HG03354 (cell line): ENCODE measurements at regions not wholly inside any gene's neighbourhood (a gene's known extent, or its start where the extent isn't known, plus 50 kb on each side); places are given as distances from the start of the nearest gene placed in this dataset.
"Not testable (repeated sequence)": the region's sequence is repeated elsewhere in the genome, so short reads cannot be mapped to it uniquely, and the experiment has no call there.

Source experiments
- ATAC-seq: cut with Tn5 transposase; IDR thresholded peaks from one replicate; pipeline ENCODE4 v1.9.1; 2021; ENCODE audit warnings: mild to moderate bottlenecking; ENCODE audit not compliant: unreplicated experiment, poor library complexity, severe bottlenecking

DNA sequence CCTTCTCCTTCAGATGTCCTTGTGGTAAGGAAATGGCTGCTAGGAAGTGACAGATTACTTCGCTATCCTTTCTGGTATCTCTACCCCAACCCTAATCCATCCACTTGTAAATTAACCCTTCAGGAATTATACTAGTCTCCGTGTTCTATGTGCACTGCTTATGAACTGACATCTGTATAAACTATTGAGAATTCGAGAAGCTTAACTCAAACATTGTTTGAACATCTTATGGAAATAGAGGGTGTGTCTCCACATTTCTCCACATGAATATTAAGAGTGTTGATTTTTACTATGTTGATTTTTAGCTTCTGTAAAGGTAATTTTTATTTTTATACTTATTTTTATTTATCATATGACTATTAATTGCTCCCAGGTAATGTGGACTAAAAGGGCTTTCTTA lies 457.6 kb upstream of the ZNF337 start:
- ATAC-seq, result no peak

DNA sequence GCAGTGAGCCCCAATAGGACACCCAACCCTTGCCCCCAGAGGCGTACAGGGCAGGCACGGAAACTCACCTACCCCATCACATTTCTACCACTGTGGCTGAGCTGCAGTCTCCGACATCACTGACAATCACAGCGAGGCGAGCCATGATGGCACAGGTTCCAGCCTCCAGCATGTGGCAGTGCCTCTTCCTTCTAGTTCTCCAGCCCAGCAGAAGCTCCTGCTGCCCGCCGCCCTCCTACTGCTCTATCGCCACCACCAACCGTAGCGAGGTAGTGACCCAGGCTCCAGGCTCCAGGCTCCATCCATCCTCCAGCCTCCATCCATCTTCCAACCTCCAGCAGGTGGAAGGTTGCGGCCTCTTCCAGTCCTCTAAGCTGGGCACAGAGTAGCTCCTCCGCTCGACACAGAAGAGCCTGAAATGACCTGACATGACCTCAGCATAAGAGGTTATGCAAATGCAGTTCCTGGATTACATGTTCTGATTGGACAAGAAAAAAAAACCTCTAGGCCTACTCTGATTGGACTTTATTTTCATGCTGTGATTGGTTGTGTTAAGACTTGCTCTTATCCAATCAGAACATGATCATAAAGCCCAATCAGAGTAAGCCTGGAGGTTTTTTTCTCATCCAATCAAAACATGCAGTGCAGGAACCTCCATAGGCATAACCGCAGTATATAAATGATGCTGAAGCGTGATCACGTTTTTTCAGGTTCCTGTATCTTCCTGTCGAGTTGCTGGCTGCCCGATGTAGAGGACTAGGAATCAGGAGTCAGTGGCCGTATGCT lies 438.9 kb upstream of the ZNF337 start:
- no peak for ATAC-seq

DNA sequence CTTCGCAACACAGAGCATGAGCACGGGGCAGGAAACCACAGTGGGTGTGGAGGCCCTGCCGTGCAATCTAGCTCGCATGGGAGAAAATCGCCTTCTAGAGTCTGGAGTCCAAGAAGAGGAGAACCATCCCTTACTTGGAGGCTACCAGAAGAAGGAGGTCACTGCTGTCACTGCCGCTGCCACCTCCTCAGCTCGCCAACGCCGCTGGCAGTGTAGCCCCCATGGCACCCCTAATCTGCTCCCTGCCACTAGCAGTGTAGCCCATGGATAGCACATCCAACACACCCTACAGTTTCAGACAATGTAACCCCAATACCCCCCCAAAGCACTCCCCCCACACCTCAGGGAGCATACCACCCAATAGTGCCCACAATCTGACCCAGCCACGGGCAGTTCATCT lies 438.0 kb upstream of the ZNF337 start:
- ATAC-seq, result no peak

DNA sequence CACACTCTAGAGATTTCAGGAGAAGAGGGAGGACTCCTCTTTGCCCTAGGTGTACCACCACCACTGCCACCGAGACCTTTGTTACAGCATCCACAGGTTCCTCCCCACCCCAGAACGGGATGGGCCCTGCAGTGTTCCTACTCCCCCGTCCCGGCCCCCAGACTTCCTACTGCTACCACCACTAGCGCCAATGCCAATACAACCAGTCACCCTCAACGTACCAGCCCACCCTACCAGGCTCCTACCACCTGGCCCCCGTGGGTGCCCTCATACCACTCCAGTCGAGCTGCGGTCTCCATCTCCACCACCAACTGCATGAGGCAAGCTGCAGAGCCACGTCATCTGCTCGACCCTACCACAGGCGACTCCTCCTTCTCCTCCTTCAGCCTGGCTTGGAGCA lies 437.1 kb upstream of the ZNF337 start:
- ATAC-seq, result not testable (repeated sequence)

DNA sequence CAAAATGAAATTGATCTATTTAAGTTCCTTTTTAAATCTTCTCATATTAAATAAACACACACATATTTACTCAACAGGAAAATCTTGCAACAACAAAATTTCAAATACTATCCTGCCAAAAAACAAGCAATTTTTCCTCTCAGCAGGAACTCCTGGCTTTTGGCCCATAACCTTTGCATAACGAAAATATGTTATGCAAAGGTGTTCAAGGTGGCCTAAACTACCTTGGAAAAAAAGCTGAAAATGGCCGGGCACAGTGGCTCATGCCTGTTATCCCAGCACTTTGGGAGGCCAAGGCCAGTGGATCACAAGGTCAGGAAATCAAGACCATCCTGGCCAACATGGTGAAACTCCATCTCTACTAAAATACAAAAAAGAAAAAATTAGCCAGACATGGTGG lies 424.3 kb upstream of the ZNF337 start:
- not testable (repeated sequence) for ATAC-seq

DNA sequence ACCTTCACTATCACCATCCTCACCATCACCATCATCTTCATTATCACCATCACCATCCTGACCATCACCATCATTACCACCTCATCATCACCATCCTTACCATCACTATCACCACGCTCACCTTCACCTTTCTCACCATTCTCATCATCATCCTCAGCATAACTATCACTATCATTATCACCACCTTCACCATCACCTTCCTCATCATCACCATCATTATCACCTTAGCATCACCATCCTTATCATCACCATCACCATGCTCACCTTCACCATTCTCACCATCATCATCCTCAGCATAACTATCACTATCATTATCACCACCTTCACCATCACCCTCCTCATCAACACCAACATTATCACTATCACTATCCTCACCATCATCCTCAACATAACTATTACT lies 397.8 kb upstream of the ZNF337 start:
- not testable (repeated sequence) for ATAC-seq

DNA sequence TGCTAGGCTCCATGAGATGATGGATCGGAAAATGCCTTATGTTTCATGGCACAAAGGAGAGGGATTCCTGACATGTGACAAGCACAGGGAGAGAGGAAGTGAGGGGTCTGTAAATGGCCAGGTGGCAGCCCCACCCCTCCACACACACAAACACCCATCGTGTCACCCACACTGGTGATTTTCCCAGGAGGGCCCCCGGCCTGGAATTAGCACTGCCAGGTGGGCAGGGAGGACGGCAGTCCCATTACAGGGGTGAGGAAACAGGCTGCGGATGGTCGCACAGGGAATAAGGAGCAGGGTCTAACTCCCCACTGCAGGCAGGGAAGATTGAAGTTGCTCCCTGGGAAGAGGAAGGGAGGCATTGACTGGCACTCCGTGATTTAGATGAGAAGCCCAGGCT lies 395.3 kb upstream of the ZNF337 start:
- not testable (repeated sequence) for ATAC-seq

DNA sequence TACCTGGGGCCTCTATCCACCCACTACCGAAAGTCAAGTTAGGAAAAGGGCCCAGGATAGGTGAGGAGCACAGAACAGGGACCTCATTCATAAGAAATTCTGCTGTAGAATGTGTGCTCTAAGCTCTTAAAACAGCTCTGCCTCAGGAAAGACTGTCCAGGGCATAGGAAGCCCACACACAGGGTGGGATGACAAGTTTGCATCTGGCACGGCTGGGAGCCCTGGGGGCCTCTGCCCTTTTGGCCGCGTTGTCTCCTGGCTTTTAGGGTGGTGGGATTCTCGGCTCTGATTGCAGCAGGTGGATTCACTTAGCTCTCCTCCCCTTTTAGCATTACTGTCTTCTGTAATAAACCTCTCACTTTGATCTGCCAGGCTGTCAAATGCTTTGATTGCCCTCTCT lies 389.5 kb upstream of the ZNF337 start:
- ATAC-seq, result not testable (repeated sequence)

DNA sequence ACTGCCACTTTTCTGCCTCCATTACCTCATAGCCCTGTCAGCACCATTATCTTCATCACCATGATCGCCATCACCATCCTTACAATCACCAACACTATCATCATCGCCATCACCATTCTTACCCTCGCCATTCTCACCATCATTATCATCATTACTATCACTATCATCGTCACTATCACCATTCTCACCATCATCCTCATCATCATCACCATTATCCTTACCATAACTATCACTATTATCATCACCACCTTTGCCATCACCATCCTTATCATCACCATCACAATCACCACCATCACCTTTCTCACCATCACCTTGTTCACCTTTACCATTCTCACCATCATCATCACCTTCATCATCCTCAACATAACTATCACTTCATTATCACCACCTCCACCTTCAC lies 377.3 kb upstream of the ZNF337 start:
- not testable (repeated sequence) for ATAC-seq

DNA sequence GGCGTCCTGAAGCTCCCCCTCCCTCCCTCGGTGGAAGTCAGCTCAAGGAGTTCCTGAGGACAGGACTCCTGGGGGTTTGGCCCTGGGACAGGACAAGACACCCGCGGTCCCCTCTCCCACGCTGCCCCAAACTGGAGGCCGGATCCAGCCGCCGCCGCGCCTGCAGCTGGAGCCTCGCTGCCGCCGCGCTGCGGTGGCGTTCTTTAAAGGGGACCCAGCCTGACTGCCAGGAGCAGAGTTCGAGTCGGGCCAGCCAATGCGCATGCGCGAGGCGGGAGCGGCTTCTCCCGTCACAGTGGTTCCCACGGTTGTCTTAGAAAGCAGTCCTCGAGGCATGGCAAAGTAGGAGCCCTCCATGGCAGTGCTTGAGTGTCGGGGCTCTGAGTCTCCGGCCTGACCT lies 362.7 kb upstream of the ZNF337 start:
- not testable (repeated sequence) for ATAC-seq

DNA sequence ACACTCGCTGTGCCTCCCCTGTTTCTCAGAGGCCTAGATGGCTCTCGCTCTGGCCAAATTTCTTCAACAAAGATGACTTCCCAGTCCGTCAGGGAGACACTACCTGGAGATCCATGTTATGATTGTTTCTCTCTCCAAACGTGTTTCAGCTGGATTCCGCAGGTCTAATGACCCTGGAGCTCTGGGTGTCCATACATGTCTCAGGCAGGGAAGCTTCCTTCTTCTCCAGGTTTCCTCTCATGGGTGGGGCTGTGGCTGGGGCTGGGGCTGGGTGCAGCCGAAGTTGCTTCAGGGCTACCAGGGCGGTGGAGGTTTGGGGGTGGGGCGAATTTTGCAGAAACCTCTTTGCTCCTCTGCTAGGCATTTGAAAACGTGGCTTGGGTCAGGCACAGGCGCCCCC lies 361.8 kb upstream of the ZNF337 start:
- ATAC-seq, result not testable (repeated sequence)

DNA sequence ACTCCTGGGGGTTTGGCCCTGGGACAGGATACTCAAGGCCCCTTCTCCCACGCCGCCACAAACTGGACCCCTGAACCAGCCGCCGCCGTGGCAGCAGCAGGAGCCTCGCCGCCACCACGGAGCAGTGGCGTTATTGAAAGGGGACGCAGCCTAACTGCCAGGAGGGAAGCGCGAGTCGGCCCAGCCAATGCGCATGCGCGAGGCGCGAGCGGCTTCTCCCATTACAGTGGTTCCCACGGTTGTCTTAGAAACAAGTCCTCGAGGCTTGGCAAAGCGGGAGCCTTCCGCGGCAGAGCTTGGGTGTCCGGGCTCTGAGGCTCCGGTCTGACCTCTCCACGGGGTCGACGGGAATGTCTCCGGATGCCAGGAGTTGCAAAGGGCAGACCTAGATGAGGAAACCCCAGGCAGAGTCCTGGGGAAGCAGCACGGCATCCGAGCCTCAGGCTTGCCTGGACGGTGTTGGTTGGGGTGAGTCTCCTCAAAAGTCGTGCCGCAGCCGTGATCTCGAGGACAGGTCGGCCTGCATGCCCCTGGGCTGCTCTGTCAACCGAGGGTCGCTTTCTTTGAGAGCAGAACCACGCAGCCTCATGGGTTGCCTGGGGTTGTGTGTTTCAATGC lies 360.6 kb upstream of the ZNF337 start:
- ATAC-seq, result not testable (repeated sequence)

DNA sequence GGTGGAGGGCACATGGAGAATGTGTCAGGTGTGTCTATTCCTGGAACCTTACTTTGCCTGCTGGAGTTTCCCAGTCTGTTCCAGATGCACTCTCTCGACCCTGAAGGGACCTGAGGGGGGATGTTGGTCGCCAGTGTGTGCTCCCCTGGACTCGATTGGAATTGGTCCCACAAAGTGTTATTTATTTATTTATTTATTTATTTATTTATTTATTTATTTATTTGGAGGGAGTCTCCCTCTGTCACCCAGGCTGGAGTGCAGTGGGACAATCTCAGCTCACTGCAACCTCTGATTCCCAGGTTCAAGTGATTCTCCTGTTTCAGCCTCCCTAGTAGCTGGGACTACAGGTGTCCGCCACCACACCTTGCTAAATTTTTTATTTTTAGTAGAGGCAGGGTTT lies 329.1 kb upstream of the ZNF337 start:
- not testable (repeated sequence) for ATAC-seq

DNA sequence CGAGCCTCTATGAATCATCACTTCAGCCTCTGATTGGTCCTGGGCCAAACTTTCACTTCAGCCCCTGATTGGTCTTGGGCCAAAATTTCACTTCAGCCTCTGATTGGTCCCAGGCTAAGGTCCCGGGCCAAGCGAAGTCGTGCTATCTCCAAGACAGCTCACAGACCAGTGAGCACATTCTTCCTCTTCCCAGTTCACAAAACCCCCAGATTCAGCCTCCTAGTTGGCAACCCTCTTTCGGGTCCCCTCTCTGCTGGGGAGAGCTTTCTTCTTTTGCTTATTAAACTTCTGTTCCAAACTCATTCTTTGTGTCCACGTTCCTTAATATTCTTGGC lies 314.3 kb upstream of the ZNF337 start:
- ATAC-seq, result not testable (repeated sequence)

DNA sequence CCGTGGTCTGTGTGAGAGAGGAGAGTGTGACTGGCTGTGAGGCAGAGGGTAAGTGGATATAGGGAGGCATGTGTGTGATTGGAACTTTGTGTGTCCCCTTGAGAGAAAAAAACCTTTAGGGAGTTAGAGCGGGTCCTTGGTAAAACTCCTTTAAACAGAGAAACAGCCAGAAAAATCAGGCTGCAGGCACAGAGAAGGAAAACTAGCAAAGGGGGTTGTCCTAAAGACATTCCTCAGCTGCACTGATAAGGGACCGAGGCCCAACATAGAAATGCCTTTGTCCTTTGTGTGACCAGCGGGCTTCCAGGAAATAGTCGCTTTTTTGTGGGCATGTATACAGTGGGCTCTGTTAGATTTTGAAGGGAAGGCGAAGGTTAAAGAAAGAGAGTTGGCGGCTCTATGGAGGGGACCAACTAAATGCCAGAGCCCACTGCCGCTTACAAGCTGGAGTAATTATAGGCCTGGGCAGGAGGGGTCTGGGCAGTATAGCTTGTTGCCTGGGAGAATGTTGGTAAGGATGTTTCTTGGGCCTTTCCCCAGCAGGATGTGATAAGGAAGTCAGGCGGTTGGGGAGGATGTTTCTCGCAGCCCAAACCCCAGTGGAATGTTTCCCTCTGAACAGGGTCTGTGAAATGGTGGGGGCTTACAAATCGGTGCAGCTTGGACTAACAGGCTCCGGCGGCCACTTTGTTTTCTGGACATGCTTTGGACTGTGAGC lies 313.7 kb upstream of the ZNF337 start:
- ATAC-seq, result not testable (repeated sequence)

DNA sequence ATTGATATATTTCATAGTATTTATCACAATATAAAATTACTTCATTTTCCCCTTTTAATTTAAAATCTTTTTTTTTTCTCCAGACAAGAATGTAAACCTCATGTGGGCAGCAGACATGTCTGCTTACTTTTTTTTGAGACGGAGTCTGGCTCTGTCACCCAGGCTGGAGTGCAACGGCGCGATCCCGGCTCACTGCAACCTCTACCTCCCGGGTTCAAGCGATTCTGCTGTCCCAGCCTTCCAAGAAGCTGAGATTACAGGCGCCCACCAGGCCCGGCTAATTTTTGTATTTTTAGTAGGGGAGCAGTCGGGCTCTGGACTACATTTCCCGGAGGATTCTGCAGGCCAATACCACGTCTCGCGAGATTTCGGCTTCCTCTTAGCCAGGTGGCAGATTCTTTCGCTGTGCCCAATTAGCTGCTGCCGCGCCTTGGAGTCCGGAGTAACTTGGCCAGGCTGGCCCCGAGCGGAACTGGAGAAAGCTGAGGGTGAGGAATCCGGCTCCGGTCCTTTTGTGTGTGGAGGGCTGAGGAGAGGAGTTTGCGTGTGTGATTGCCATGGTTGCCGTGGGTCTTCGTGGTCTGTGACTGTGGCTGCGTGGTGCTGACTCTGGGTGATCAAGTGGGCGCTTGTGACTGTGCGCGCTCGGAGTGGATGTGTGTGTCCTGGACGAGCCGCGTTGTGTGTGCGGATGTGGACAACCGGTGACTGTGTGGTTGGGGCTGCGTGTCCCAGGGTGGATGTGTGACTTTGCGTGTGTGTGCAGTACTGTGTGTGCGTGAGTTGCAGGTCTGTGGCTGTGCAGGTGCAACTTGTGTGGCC lies 313.0 kb upstream of the ZNF337 start:
- ATAC-seq, result peak; percentile 54

DNA sequence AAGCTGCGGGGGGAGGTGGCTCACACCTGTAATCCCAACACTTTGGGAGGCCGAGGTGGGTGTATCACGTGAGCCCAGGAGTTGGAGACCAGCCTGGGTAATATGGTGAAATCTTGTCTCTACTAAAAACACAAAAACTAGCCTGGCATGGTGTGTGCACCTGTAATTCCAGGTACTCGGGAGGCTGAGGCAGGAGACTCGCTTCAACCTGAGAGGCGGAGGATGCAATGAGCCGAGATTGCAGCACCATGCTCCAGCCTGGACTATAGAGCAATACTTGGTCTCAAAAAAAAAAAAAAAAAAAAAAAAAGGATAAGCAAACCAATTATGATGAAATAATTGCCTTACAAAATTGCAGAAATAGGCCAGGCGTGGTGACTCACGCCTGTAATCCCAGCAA lies 311.4 kb upstream of the ZNF337 start:
- ATAC-seq, result not testable (repeated sequence)

DNA sequence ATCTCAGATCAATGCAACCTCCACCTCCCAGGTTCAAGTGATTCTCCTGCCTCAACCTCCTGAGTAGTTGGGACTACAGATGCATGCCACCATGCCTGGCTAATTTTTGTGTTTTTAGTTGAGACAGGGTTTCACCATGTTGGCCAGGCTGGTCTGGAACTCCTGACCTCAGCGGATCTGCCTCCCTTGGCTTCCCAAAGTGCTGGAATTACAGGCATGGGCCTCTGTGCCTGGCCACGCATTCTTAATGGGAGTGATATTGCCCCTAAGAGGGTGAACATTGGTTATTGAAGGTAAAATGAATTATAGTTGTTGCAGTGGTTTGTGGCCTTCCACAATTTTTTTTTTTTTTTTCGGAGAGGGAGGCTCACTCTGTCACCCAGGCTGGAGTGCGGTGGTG lies 309.5 kb upstream of the ZNF337 start:
- not testable (repeated sequence) for ATAC-seq

DNA sequence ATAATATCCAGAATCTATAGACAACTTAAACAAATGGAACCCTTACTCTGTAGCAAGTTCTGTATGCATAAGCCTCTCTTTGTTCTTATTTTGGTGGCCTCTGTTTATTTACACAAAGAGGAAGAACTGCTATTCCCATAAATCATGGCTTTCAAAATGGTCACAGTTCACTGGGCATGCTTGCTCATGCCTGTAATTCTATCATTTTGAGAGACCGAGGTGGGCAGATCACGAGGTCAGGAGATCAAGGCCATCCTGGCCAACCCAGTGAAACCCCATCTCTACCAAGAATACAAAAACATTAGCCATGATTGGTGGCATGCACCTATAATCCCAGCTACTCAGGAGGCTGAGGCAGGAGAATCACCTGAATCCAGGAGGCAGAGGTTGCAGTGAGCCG lies 307.3 kb upstream of the ZNF337 start:
- ATAC-seq, result not testable (repeated sequence)
